Lower leg skin (tissue), 4 donors: ENCODE measurements at regions not wholly inside any gene's neighbourhood (a gene's known extent, or its start where the extent isn't known, plus 50 kb on each side); places are given as distances from the start of the nearest gene placed in this dataset.

Experiments used
- DNase-seq, 2 donors: peaks; one replicate each; pipeline ENCODE4 v3.0.0-alpha.2; 2019; ENCODE audit warnings: low spot score in 2 of 2
- H3K4me3 ChIP-seq: fragments of 200-600 bp; sonication (generic); 2 replicates; pipeline ENCODE4 v1.5.1; 2017; ENCODE audit warnings: mild to moderate bottlenecking, low read depth; ENCODE audit not compliant: poor library complexity, severe bottlenecking
- CTCF ChIP-seq, 3 donors: fragments of 450-650 bp; IDR thresholded peaks; one replicate each; pipeline ENCODE4 v1.5.1; 2016; ENCODE audit warnings: antibody characterized with exemption in 3 of 3, mild to moderate bottlenecking in 3 of 3, moderate library complexity in 2 of 3
- POLR2A ChIP-seq, 2 donors: fragments of 450-650 bp; IDR thresholded peaks; one replicate each; pipeline ENCODE4 v1.6.1; 2016 to 2017; ENCODE audit warnings: antibody characterized with exemption in 2 of 2, mild to moderate bottlenecking in 1 of 2, moderate library complexity in 1 of 2
- WGBS, 2 donors: methylation state at CpG; one replicate each; pipeline ENCODE4 v1.1.5; 2018; 5-methylcytosine and 5-hydroxymethylcytosine counted together
- intact Hi-C: fragments of 100-400 bp; cut with DNase I; formaldehyde crosslinking; loops from one replicate; pipeline ENCODE4 v1.15.0; 2023; ENCODE audit warnings: low total_unique reads

- no peak for DNase-seq
- TF ChIP-seq POLR2A (IDR thresholded peaks at IDR 0.05) (no peak), CTCF (IDR thresholded peaks at IDR 0.05) (no peak)
- 72 to 84% methylated on average over 9 of the region's 9 CpGs for WGBS, 2 donors
- intact Hi-C loops, result no loop called here
- H3K4me3 ChIP-seq, result no peak overlapping the region
These were observed 75.3 kb downstream of the TMEM167A start for GRCh38 chr5:83001796-83002381.

GRCh38 chr5:83000922-83001321 is 76.3 kb downstream of the TMEM167A start:
- H3K4me3 ChIP-seq, result no peak overlapping the region
- intact Hi-C loops, result no loop called here
- no peak for DNase-seq
- 61 to 63% methylated on average over 1 of the region's 1 CpG for WGBS, 2 donors
- TF ChIP-seq POLR2A (IDR thresholded peaks at IDR 0.05), result no peak
- TF ChIP-seq CTCF (IDR thresholded peaks at IDR 0.05), result no peak

- no peak overlapping the region for H3K4me3 ChIP-seq
- intact Hi-C loops, result no loop called here
- 61 to 65% methylated on average over 2 of the region's 2 CpGs for WGBS, 2 donors
- TF ChIP-seq CTCF (IDR thresholded peaks at IDR 0.05), result no peak
- TF ChIP-seq POLR2A (IDR thresholded peaks at IDR 0.05), result no peak
- DNase-seq, result no peak
These were observed 76.8 kb downstream of the TMEM167A start for GRCh38 chr5:83000428-83000827.

- TF ChIP-seq POLR2A (IDR thresholded peaks at IDR 0.05) (no peak), CTCF (IDR thresholded peaks at IDR 0.05) (no peak)
- intact Hi-C loops, result no loop called here
- 74 to 76% methylated on average over 1 of the region's 1 CpG for WGBS, 2 donors
- no peak for DNase-seq
- no peak overlapping the region for H3K4me3 ChIP-seq
These were observed 83.8 kb downstream of the TMEM167A start for GRCh38 chr5:82993416-82993815.

- intact Hi-C loops, result no loop called here
- no peak for TF ChIP-seq POLR2A (IDR thresholded peaks at IDR 0.05)
- no peak for TF ChIP-seq CTCF (IDR thresholded peaks at IDR 0.05)
- DNase-seq, result no peak
- no peak overlapping the region for H3K4me3 ChIP-seq
- 71 to 75% methylated on average over 4 of the region's 4 CpGs for WGBS, 2 donors
These were observed 84.5 kb downstream of the TMEM167A start for GRCh38 chr5:82992646-82993045.

- intact Hi-C loops, result no loop called here
- no peak overlapping the region for H3K4me3 ChIP-seq
- 52 to 57% methylated on average over 8 of the region's 8 CpGs for WGBS, 2 donors
- no peak for DNase-seq
- TF ChIP-seq POLR2A (IDR thresholded peaks at IDR 0.05) (no peak), CTCF (IDR thresholded peaks at IDR 0.05) (no peak)
These were observed 85.4 kb downstream of the TMEM167A start for GRCh38 chr5:82991678-82992323.
